NCI-H69 (cell line): ENCODE measurements at regions not wholly inside any gene's neighbourhood (a gene's known extent, or its start where the extent isn't known, plus 50 kb on each side); places are given as distances from the start of the nearest gene placed in this dataset.

ENCODE experiments used
- DNase-seq: peaks from one replicate; lab custom pipeline; 2025; lab: John Stamatoyannopoulos, UW

- no peak for DNase-seq
Measured at GRCh38 chr7:23980081-23980480, 270.1 kb downstream of the STK31 start.

GRCh38 chr7:23981314-23981713 lies 271.3 kb downstream of the STK31 start:
- no peak for DNase-seq

GRCh38 chr7:23981758-23982157 lies 271.7 kb downstream of the STK31 start:
- DNase-seq: no peak

- no peak for DNase-seq
Measured at GRCh38 chr7:24005517-24005916, 278.5 kb upstream of the NPY start.

GRCh38 chr7:24010495-24010894 lies 273.5 kb upstream of the NPY start:
- DNase-seq: no peak

GRCh38 chr7:24017519-24017918 lies 266.5 kb upstream of the NPY start:
- no peak for DNase-seq

- no peak for DNase-seq
Measured at GRCh38 chr7:24018331-24018730, 265.7 kb upstream of the NPY start.

GRCh38 chr7:24019841-24020240 lies 264.1 kb upstream of the NPY start:
- no peak for DNase-seq

- DNase-seq: peak; percentile 69
Measured at GRCh38 chr7:24024276-24025068, 259.5 kb upstream of the NPY start.

- peak; percentile 75 for DNase-seq
Measured at GRCh38 chr7:24025094-24025493, 258.9 kb upstream of the NPY start.

GRCh38 chr7:24025765-24026164 lies 258.2 kb upstream of the NPY start:
- no peak for DNase-seq

- no peak for DNase-seq
Measured at GRCh38 chr7:24026351-24026750, 257.6 kb upstream of the NPY start.

GRCh38 chr7:24029068-24029467 lies 254.9 kb upstream of the NPY start:
- DNase-seq: no peak

GRCh38 chr7:24034251-24034650 lies 249.7 kb upstream of the NPY start:
- DNase-seq: no peak

- DNase-seq: peak; percentile 26
Measured at GRCh38 chr7:24035366-24036032, 248.5 kb upstream of the NPY start.

- DNase-seq: no peak
Measured at GRCh38 chr7:24036033-24036412, 248.0 kb upstream of the NPY start.

- peak; percentile 79 for DNase-seq
Measured at GRCh38 chr7:24038993-24039392, 245.0 kb upstream of the NPY start.

- DNase-seq: peak; percentile 51
Measured at GRCh38 chr7:24039991-24040624, 243.9 kb upstream of the NPY start.

GRCh38 chr7:24042028-24042427 lies 242.0 kb upstream of the NPY start:
- no peak for DNase-seq

GRCh38 chr7:24049296-24049695 lies 234.7 kb upstream of the NPY start:
- DNase-seq: no peak

- no peak for DNase-seq
Measured at GRCh38 chr7:24050991-24051560, 232.9 kb upstream of the NPY start.

GRCh38 chr7:24051651-24052050 lies 232.3 kb upstream of the NPY start:
- no peak for DNase-seq
